Subcutaneous abdominal adipose tissue (tissue), 5 donors: ENCODE measurements at regions not wholly inside any gene's neighbourhood (a gene's known extent, or its start where the extent isn't known, plus 50 kb on each side); places are given as distances from the start of the nearest gene placed in this dataset.
"Not testable (repeated sequence)": the region's sequence is repeated elsewhere in the genome, so short reads cannot be mapped to it uniquely, and the experiment has no call there.

Source experiments
- H3K27ac ChIP-seq: one replicate; pipeline ENCODE4 v1.7.0; 2013; ENCODE audit warnings: low read depth, mild to moderate bottlenecking, inconsistent platforms, low read length, moderate library complexity
- H3K27me3 ChIP-seq, 5 donors: one replicate each; pipeline ENCODE4 v1.7.0; 2013; ENCODE audit warnings: low read length in 5 of 5, inconsistent platforms in 1 of 5; ENCODE audit not compliant: control insufficient read depth in 5 of 5, insufficient read depth in 4 of 5
- H3K36me3 ChIP-seq, 5 donors: one replicate each; pipeline ENCODE4 v1.7.0; 2013; ENCODE audit warnings: low read length in 5 of 5; ENCODE audit not compliant: control insufficient read depth in 5 of 5, insufficient read depth in 5 of 5
- H3K4me1 ChIP-seq, 5 donors: one replicate each; pipeline ENCODE4 v1.7.0; 2013; ENCODE audit warnings: low read length in 5 of 5, mild to moderate bottlenecking in 3 of 5, moderate library complexity in 1 of 5; ENCODE audit not compliant: control insufficient read depth in 5 of 5, insufficient read depth in 5 of 5
- H3K4me3 ChIP-seq, 5 donors: one replicate each; pipeline ENCODE4 v1.7.0; 2013; ENCODE audit warnings: low read length in 5 of 5, low read depth in 1 of 5
- H3K9ac ChIP-seq, 5 donors: one replicate each; pipeline ENCODE4 v1.7.0; 2013; ENCODE audit warnings: low read length in 5 of 5, mild to moderate bottlenecking in 4 of 5, moderate library complexity in 3 of 5
- H3K9me3 ChIP-seq, 5 donors: one replicate each; pipeline ENCODE4 v1.7.0; 2013; ENCODE audit warnings: low read length in 5 of 5; ENCODE audit not compliant: control insufficient read depth in 5 of 5
- donor health status: healthy.
- donor health status: healthy.
- donor health status: healthy.
- donor health status: healthy.
- donor health status: healthy.

DNA sequence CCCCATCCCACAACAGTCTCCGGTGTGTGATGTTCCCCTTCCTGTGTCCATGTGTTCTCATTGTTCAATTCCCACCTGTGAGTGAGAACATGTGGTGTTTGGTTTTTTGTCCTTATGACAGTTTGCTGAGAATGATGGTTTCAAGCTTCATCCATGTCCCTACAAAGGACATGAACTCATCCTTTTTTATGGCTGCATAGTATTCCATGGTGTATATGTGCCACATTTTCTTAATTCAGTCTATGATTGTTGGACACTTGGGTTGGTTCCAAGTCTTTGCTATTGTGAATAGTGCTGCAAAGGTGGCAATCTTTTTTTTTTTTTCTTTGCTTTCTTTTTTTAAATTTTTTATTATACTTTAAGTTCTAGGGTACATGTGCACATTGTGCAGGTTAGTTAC is 406.7 kb upstream of the ATP5MC3 start:
- not testable (repeated sequence) for H3K27ac ChIP-seq, H3K4me1 ChIP-seq, H3K9me3 ChIP-seq, H3K9ac ChIP-seq, H3K27me3 ChIP-seq, H3K4me3 ChIP-seq, H3K36me3 ChIP-seq

- Histone ChIP-seq H3K9ac (no peak overlapping the region), H3K9me3 (no peaks in the 10 kb centered on the region), H3K4me1 (peaks cover 0 to 2% (median 0%) of the 10 kb centered on the region in 5 donors), H3K4me3 (no peak overlapping the region), H3K27ac (no peak overlapping the region), H3K27me3 (no peaks in the 10 kb centered on the region), H3K36me3 (no peaks in the 10 kb centered on the region)
These were observed 404.0 kb upstream of the ATP5MC3 start for GRCh38 chr2:175585496-175585895.

DNA sequence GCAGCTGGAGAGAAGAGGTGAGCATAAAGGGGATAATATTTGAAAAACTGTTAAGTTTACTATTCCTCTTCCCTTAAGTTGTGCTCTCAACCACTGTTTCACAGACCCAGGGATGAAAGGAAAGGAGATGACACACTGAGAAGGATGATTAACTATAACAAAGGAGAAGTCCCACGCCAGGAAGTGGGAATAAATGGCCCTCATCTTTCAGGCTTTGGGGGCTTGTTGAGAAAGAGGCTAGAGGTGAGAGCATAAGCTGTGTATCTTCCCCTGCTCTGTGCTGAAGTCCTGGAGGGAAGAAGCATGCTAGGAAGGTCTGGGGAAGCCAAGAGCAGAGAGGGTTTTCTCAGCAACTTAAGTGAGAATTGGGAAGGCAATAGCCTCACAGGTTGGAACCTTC is 399.1 kb upstream of the ATP5MC3 start:
- Histone ChIP-seq H3K4me3 (no peak overlapping the region), H3K9ac (no peak overlapping the region), H3K27ac (no peak overlapping the region), H3K9me3 (no peaks in the 10 kb centered on the region), H3K27me3 (no peaks in the 10 kb centered on the region), H3K36me3 (no peaks in the 10 kb centered on the region), H3K4me1 (peaks cover 0 to 7% (median 0%) of the 10 kb centered on the region in 5 donors)

- no peak overlapping the region for H3K4me3 ChIP-seq
- peaks cover 0 to 7% (median 0%) of the 10 kb centered on the region in 5 donors for H3K4me1 ChIP-seq
- H3K9ac ChIP-seq, result no peak overlapping the region
- no peak overlapping the region for H3K27ac ChIP-seq
- H3K9me3 ChIP-seq, result no peaks in the 10 kb centered on the region
- no peaks in the 10 kb centered on the region for H3K27me3 ChIP-seq
- no peaks in the 10 kb centered on the region for H3K36me3 ChIP-seq
These were observed 398.1 kb upstream of the ATP5MC3 start for GRCh38 chr2:175579646-175580045.

GRCh38 chr2:175577368-175577970 is 396.0 kb upstream of the ATP5MC3 start:
- no peaks in the 10 kb centered on the region for H3K9me3 ChIP-seq
- H3K36me3 ChIP-seq, result no peaks in the 10 kb centered on the region
- no peak overlapping the region for H3K27ac ChIP-seq
- H3K9ac ChIP-seq, result no peak overlapping the region
- H3K27me3 ChIP-seq, result no peaks in the 10 kb centered on the region
- H3K4me1 ChIP-seq, result peaks cover 0 to 7% (median 0%) of the 10 kb centered on the region in 5 donors
- H3K4me3 ChIP-seq, result no peak overlapping the region

- Histone ChIP-seq H3K4me3 (no peak overlapping the region), H3K9ac (peak overlapping the region in 1 of 5 donors; percentile 20), H3K27me3 (no peaks in the 10 kb centered on the region), H3K27ac (no peak overlapping the region), H3K9me3 (no peaks in the 10 kb centered on the region), H3K4me1 (peaks cover 0 to 7% (median 0%) of the 10 kb centered on the region in 5 donors), H3K36me3 (no peaks in the 10 kb centered on the region)
These were observed 395.4 kb upstream of the ATP5MC3 start for GRCh38 chr2:175576875-175577274.

GRCh38 chr2:175576270-175576669 is 394.8 kb upstream of the ATP5MC3 start:
- Histone ChIP-seq H3K4me3 (no peak overlapping the region), H3K9ac (no peak overlapping the region), H3K4me1 (peaks cover 0 to 7% (median 0%) of the 10 kb centered on the region in 5 donors), H3K36me3 (no peaks in the 10 kb centered on the region), H3K27ac (no peak overlapping the region), H3K9me3 (no peaks in the 10 kb centered on the region), H3K27me3 (no peaks in the 10 kb centered on the region)

GRCh38 chr2:175575346-175576258 is 394.1 kb upstream of the ATP5MC3 start:
- H3K9me3 ChIP-seq, result no peaks in the 10 kb centered on the region
- H3K9ac ChIP-seq, result no peak overlapping the region
- H3K4me1 ChIP-seq, result peaks cover 0 to 7% (median 0%) of the 10 kb centered on the region in 5 donors
- H3K36me3 ChIP-seq, result no peaks in the 10 kb centered on the region
- no peaks in the 10 kb centered on the region for H3K27me3 ChIP-seq
- H3K27ac ChIP-seq, result no peak overlapping the region
- H3K4me3 ChIP-seq, result no peak overlapping the region

DNA sequence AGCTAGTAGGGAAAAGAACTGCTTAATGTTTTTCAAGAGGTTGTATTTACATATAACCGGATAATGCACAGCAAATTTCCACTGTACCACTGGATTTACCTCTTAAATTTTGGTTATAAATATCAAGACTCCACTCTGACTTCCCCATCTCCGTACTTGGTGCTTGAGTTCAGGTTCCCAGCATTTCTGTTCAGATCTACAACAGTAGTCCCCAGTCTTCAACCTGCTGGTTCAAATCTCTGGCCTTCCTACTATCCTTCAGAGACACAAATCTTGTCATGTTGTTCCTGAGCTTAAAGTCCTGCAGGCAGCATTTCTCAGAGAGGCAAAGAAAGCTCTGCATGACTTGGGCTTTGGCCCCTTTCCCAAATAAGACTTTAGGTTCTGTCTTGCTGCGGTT is 392.6 kb upstream of the ATP5MC3 start:
- no peaks in the 10 kb centered on the region for H3K36me3 ChIP-seq
- no peaks in the 10 kb centered on the region for H3K27me3 ChIP-seq
- peaks cover 0 to 7% (median 0%) of the 10 kb centered on the region in 5 donors for H3K4me1 ChIP-seq
- no peak overlapping the region for H3K27ac ChIP-seq
- no peaks in the 10 kb centered on the region for H3K9me3 ChIP-seq
- no peak overlapping the region for H3K4me3 ChIP-seq
- no peak overlapping the region for H3K9ac ChIP-seq

DNA sequence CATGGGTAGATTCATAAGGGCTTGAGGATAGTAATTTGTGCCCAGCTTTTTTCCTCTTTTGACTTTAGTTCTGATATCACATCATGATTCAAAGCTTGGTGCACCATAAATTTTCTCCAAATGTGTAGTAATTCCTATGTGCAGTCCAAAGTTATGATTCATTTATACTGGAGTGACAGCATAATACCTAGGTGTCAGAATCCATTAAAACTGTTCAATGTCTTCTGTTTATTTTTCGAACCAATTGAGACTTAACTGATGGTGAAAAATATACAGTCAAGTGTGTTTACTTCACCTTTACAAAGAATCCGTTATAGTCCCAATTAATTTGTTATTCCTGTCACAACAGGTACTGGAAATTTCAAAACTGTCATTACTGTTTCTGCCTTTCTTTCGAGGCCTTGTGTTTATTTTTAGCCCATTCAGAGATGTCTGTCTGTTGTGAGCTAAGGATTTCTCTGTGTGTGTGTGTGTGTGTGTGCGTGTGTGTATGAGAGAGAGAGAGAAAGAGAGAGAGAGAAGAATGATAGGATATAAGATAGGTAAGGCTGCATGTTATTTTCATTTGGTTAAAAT is 389.7 kb upstream of the ATP5MC3 start:
- Histone ChIP-seq H3K9me3 (no peaks in the 10 kb centered on the region), H3K27me3 (no peaks in the 10 kb centered on the region), H3K4me1 (peaks cover 0 to 4% (median 0%) of the 10 kb centered on the region in 5 donors), H3K4me3 (no peak overlapping the region), H3K27ac (no peak overlapping the region), H3K9ac (no peak overlapping the region), H3K36me3 (no peaks in the 10 kb centered on the region)
